Prostate gland (tissue), 2 donors: ENCODE measurements at regions not wholly inside any gene's neighbourhood (a gene's known extent, or its start where the extent isn't known, plus 50 kb on each side); places are given as distances from the start of the nearest gene placed in this dataset.
A peak's percentile ranks its signal among the peaks of the same experiment; 100 is the strongest.

Source experiments
- DNase-seq: peaks from one replicate; pipeline ENCODE4 v3.0.0-alpha.2; 2019; ENCODE audit warnings: low spot score
- H3K27ac ChIP-seq, 2 donors: fragments of 200-600 bp; sonication (generic); 2 replicates each; pipeline ENCODE4 v1.5.1; 2017 to 2019
- H3K27me3 ChIP-seq: fragments of 200-600 bp; sonication (generic); replicated peaks from 2 replicates; pipeline ENCODE4 v1.5.1; 2019; ENCODE audit not compliant: insufficient read depth
- H3K36me3 ChIP-seq, 2 donors: fragments of 200-600 bp; sonication (generic); 1 replicate in 1 of 2; 2 replicates in 1 of 2; pipeline versions ENCODE4 v1.5.1 to v1.8.1; 2017 to 2019
- H3K4me1 ChIP-seq: fragments of 200-600 bp; sonication (generic); replicated peaks from 2 replicates; pipeline ENCODE4 v1.5.1; 2019
- H3K4me3 ChIP-seq, 2 donors: fragments of 200-600 bp; sonication (generic); 2 replicates each; pipeline ENCODE4 v1.5.1; 2017 to 2019
- H3K9me3 ChIP-seq: fragments of 200-600 bp; sonication (generic); 2 replicates; pipeline ENCODE4 v1.5.1; 2017
- CTCF ChIP-seq, 4 experiments: fragments of 200-600 bp in 2 of 4; fragments of 450-650 bp in 2 of 4; sonication (generic) in 2 of 4; IDR thresholded peaks; 1 replicate in 3 of 4; 2 replicates in 1 of 4; pipeline ENCODE4 v1.5.1; 2016 to 2019; ENCODE audit warnings: antibody characterized with exemption in 4 of 4, mild to moderate bottlenecking in 2 of 4, moderate library complexity in 2 of 4
- POLR2A ChIP-seq: fragments of 450-650 bp; IDR thresholded peaks from one replicate; pipeline ENCODE4 v1.6.1; 2016; ENCODE audit warnings: antibody characterized with exemption, mild to moderate bottlenecking
- POLR2AphosphoS5 ChIP-seq: sonication (generic); formaldehyde crosslinking; IDR thresholded peaks from one replicate; pipeline ENCODE4 v1.6.1; 2017; ENCODE audit warnings: antibody characterized with exemption
- WGBS: methylation state at CpG from one replicate; pipeline ENCODE4 v1.1.5; 2018; 5-methylcytosine and 5-hydroxymethylcytosine counted together
- intact Hi-C: fragments of 100-400 bp; cut with DNase I; formaldehyde crosslinking; loops from one replicate; pipeline ENCODE4 v1.14.2; 2022

GRCh38 chr6:135798751-135799515 is 52.6 kb upstream of the PDE7B start:
- H3K9me3 ChIP-seq = no peaks in the 10 kb centered on the region
- peak overlapping the region in 1 of 2 donors; percentile 21 for H3K27ac ChIP-seq
- no peak overlapping the region for H3K4me3 ChIP-seq
- no peaks in the 10 kb centered on the region for H3K27me3 ChIP-seq
- WGBS = 82% methylated on average over 4 of the region's 4 CpGs
- DNase-seq = no peak
- H3K4me1 ChIP-seq = no peaks in the 10 kb centered on the region
- H3K36me3 ChIP-seq = no peaks in the 10 kb centered on the region
- no peak for TF ChIP-seq POLR2A
- TF ChIP-seq CTCF (IDR thresholded peaks at IDR 0.05) = no peak
- no peak for TF ChIP-seq POLR2AphosphoS5
- intact Hi-C loops = no loop called here
